GM12865 (cell line): ENCODE measurements at regions not wholly inside any gene's neighbourhood (a gene's known extent, or its start where the extent isn't known, plus 50 kb on each side); places are given as distances from the start of the nearest gene placed in this dataset.

Experiments used
- DNase-seq: peaks from one replicate; pipeline ENCODE4 v3.0.0; 2010; ENCODE audit warnings: low read depth
- H3K4me3 ChIP-seq: 2 replicates; pipeline ENCODE4 v1.5.1; 2011; ENCODE audit warnings: mild to moderate bottlenecking, low read depth, low read length, control low read depth
- CTCF ChIP-seq: IDR thresholded peaks from 2 replicates; pipeline ENCODE4 v1.5.1; 2011; ENCODE audit warnings: low read length, control low read depth, low read depth, inconsistent platforms; ENCODE audit not compliant: insufficient read depth; ENCODE audit errors: missing control alignments

DNA sequence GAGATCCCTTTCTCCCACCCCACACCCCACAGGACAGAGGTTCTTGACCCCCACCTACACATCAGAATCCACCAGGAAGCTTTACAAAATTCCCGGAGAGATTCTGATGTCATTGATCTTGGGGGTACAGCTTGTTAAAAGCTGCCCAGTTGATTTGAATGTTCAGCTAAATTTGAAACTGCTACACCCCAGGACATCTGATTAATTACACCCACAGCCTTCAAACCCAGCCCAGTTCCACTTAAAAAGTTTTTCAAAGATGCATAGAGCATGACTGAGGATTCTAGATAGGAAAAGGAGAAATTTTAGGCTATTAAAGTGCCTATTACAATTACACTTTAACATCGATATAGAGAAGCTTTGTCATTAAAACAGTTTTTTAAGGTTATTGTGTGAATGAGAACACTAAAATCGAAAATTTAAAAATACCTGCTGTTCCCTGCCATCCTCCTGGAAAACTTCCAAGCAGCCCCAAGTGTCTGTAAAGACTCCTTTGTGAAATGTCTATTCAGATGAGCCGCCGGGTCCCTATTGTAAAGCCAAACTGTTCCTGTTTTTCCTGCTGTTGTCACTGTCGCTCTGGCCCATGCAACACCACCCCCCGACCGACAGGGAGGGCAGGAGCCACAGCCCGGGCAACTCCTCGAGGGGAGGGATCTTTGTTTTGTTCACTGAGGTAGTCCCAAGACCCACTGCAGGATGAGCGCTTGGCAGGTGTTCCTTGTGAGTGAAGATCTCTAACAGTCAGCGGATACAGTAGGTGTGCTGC, 132.5 kb upstream of the PHACTR3 start:
- no peak overlapping the region for H3K4me3 ChIP-seq
- no peak for DNase-seq
- no peak for TF ChIP-seq CTCF

GRCh38 chr20:59473742-59474141, 130.6 kb upstream of the PHACTR3 start:
- no peak for DNase-seq
- no peak overlapping the region for H3K4me3 ChIP-seq
- TF ChIP-seq CTCF, result no peak

DNA sequence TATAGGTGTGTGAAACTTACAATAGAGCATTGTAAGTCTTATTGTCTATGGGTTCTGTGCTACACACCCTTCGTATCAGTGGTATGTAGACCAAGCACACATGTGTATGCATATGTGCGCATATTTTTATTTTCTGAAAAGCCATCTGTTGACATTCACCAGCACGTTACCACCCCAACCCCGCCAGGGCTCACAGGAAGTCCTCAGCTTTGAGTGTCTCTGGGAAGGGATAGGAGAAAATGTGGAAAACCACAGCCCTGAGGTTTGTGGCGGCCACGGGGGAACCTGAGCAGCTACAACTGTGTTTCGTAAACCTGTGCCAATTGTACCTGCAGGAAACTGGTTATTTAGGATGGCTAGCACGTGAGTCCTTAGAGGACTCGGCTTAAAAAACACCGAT, 123.3 kb upstream of the PHACTR3 start:
- no peak for TF ChIP-seq CTCF
- no peak overlapping the region for H3K4me3 ChIP-seq
- DNase-seq, result no peak

GRCh38 chr20:59481477-59482018, 122.8 kb upstream of the PHACTR3 start:
- TF ChIP-seq CTCF, result no peak
- H3K4me3 ChIP-seq, result no peak overlapping the region
- DNase-seq, result no peak

DNA sequence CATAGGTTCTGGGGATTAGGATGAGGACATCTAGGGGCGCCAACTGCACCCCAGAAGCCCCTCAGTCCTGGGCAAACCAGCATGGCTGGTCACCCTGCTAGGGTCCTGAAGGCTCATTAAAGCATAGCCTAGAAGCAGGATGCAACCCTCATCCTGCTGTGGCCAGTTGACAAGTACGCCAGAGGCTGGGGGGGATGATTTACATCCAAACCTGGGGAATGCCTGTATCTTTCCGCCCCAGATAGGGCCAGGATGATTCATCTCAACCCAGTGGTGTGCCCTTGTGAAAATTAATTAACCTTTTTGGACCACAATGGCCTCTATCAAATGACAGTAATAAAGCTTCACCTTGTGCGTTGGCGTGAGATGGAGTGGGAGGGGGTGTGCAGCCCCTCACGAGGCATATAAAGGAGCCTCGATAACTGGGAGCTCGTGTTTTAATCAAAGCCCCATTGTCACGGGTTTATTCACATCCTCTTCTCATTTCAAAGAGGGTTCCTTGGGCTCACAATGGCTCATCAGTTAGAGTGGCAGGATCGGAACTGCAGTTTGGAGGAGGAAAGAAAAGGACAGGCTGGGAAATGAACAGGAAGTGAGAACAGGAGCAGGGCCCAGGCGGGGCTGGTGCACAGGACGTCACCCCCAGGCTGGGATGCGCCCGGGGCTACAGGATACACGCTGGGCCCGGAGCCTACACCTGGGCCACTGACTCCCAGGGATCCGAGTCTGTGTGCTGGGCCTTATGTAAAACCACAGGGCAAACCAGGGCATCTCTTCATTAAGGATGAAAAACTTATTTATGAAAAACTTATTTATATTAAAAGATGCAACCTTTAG, 121.8 kb upstream of the PHACTR3 start:
- H3K4me3 ChIP-seq, result no peak overlapping the region
- TF ChIP-seq CTCF, result no peak
- DNase-seq, result no peak

- no peak for DNase-seq
- no peak overlapping the region for H3K4me3 ChIP-seq
- TF ChIP-seq CTCF, result no peak
These were observed 120.9 kb upstream of the PHACTR3 start for GRCh38 chr20:59483481-59483880.

- H3K4me3 ChIP-seq, result no peak overlapping the region
- no peak for DNase-seq
- TF ChIP-seq CTCF, result no peak
These were observed 120.1 kb upstream of the PHACTR3 start for GRCh38 chr20:59484228-59484627.
